ENCODE measurements at regions not wholly inside any gene's neighbourhood (a gene's known extent, or its start where the extent isn't known, plus 50 kb on each side); places are given as distances from the start of the nearest gene placed in this dataset.

DNA sequence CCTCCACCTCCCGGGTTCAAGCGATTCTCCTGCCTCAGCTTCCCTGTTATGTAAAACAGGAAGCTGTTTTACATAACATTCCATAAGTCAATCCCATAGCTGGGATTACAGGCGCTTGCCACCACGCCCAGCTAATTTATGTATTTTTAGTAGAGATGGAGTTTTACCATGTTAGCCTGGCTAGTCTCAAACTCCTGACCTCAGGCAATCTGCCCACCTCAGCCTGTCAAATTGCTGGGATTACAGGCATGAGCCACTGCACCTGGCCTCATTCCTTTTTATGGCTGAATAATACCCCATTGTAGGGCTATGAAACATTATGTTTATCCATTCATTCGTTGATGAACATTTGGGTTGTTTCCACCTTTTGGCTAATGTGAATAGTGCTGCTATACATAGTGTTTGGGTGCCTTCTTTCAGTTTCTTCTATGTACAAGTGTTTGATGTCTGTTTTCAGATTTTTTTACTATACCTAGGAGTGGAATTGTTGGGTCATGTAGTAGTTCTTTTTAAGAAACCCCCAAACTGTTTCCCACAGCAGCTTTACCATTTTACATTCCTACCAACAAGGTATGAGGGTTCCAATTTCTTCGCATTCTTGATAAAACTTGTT is 138.7 kb upstream of the COL21A1 start:
- POLR2A ChIA-PET (ENCODE audit: low non-redundant PET), result no interaction called here
- Histone ChIP-seq H3K4me3 (ENCODE audit: low read depth, low read length, poor library complexity, severe bottlenecking) (no peak overlapping the region), H3K4me1 (ENCODE audit: insufficient read depth, low read length, poor library complexity, severe bottlenecking) (no peaks in the 10 kb centered on the region), H3K9me3 (ENCODE audit: low read depth, low read length, poor library complexity, severe bottlenecking) (peaks cover 4% of the 10 kb centered on the region), H3K36me3 (ENCODE audit: insufficient read depth, low read length, poor library complexity, severe bottlenecking) (no peaks in the 10 kb centered on the region), H3K27ac (ENCODE audit: low read depth, low read length, poor library complexity, severe bottlenecking) (no peak overlapping the region), H3K27me3 (replicated peaks; ENCODE audit: insufficient read depth, low read depth, low read length, poor library complexity) (no peaks in the 10 kb centered on the region)
- intact Hi-C loops (cut with micrococcal nuclease; ENCODE audit: unreplicated experiment), result no loop called here
- CTCF ChIA-PET, result no interaction called here
- TF ChIP-seq CTCF (conservative IDR thresholded peaks at IDR 0.05; ENCODE audit: low read depth, low read length), result no peak
- no peak for TF ChIP-seq EZH2 (IDR thresholded peaks at IDR 0.05; ENCODE audit: borderline replicate concordance, low read depth, low read length, poor library complexity, severe bottlenecking)
- DNase-seq (ENCODE audit: low spot score), result no peak
- BruUV-seq (replicated peaks), result no TSS peak

- H3K27me3 ChIP-seq (replicated peaks; ENCODE audit: insufficient read depth, low read depth, low read length, poor library complexity), result no peaks in the 10 kb centered on the region
- no TSS peak for BruUV-seq (replicated peaks)
- no peak overlapping the region for H3K27ac ChIP-seq (ENCODE audit: low read depth, low read length, poor library complexity, severe bottlenecking)
- H3K36me3 ChIP-seq (ENCODE audit: insufficient read depth, low read length, poor library complexity, severe bottlenecking), result no peaks in the 10 kb centered on the region
- intact Hi-C loops (cut with micrococcal nuclease; ENCODE audit: unreplicated experiment), result no loop called here
- H3K4me3 ChIP-seq (ENCODE audit: low read depth, low read length, poor library complexity, severe bottlenecking), result no peak overlapping the region
- TF ChIP-seq EZH2 (IDR thresholded peaks at IDR 0.05; ENCODE audit: borderline replicate concordance, low read depth, low read length, poor library complexity, severe bottlenecking) (no peak), CTCF (conservative IDR thresholded peaks at IDR 0.05; ENCODE audit: low read depth, low read length) (no peak)
- no peak for DNase-seq (ENCODE audit: low spot score)
- H3K4me1 ChIP-seq (ENCODE audit: insufficient read depth, low read length, poor library complexity, severe bottlenecking), result no peaks in the 10 kb centered on the region
- ChIA-PET POLR2A (ENCODE audit: low non-redundant PET) (no interaction called here), CTCF (no interaction called here)
- no peaks in the 10 kb centered on the region for H3K9me3 ChIP-seq (ENCODE audit: low read depth, low read length, poor library complexity, severe bottlenecking)
These were observed 135.8 kb upstream of the COL21A1 start for GRCh38 chr6:56383160-56383559.

GRCh38 chr6:56382416-56382940 is 135.1 kb upstream of the COL21A1 start:
- no peaks in the 10 kb centered on the region for H3K36me3 ChIP-seq (ENCODE audit: insufficient read depth, low read length, poor library complexity, severe bottlenecking)
- ChIA-PET POLR2A (ENCODE audit: low non-redundant PET) (no interaction called here), CTCF (no interaction called here)
- TF ChIP-seq EZH2 (IDR thresholded peaks at IDR 0.05; ENCODE audit: borderline replicate concordance, low read depth, low read length, poor library complexity, severe bottlenecking) (no peak), CTCF (conservative IDR thresholded peaks at IDR 0.05; ENCODE audit: low read depth, low read length) (no peak)
- H3K9me3 ChIP-seq (ENCODE audit: low read depth, low read length, poor library complexity, severe bottlenecking), result no peaks in the 10 kb centered on the region
- DNase-seq (ENCODE audit: low spot score), result no peak
- no peaks in the 10 kb centered on the region for H3K27me3 ChIP-seq (replicated peaks; ENCODE audit: insufficient read depth, low read depth, low read length, poor library complexity)
- no peaks in the 10 kb centered on the region for H3K4me1 ChIP-seq (ENCODE audit: insufficient read depth, low read length, poor library complexity, severe bottlenecking)
- no peak overlapping the region for H3K4me3 ChIP-seq (ENCODE audit: low read depth, low read length, poor library complexity, severe bottlenecking)
- intact Hi-C loops (cut with micrococcal nuclease; ENCODE audit: unreplicated experiment), result no loop called here
- H3K27ac ChIP-seq (ENCODE audit: low read depth, low read length, poor library complexity, severe bottlenecking), result no peak overlapping the region
- no TSS peak for BruUV-seq (replicated peaks)

All from A673 (cell line).